SK-N-SH treated with all-trans-retinoic acid at 6 μM for 48 hours (cell line): ENCODE measurements at regions not wholly inside any gene's neighbourhood (a gene's known extent, or its start where the extent isn't known, plus 50 kb on each side); places are given as distances from the start of the nearest gene placed in this dataset.

Experiments used
- ATAC-seq: fragments of 200-7000 bp; cut with Tn5 transposase; 3 replicates; pipeline ENCODE4 v1.9.1; 2020; ENCODE audit warnings: mild to moderate bottlenecking, moderate library complexity
- ARNTL ChIP-seq: fragments of 450-650 bp; formaldehyde crosslinking; IDR thresholded peaks from 2 replicates; pipeline ENCODE4 v1.5.0; 2020; ENCODE audit warnings: low read depth, mild to moderate bottlenecking, moderate library complexity, borderline replicate concordance
- BACH2 ChIP-seq: fragments of 250-450 bp; sonication (Bioruptor Pico); IDR thresholded peaks from 2 replicates; pipeline ENCODE4 v1.9.0; 2021; ENCODE audit warnings: mild to moderate bottlenecking, borderline replicate concordance
- CSDC2 ChIP-seq: fragments of 250-450 bp; sonication (Bioruptor Pico); IDR thresholded peaks from 2 replicates; pipeline ENCODE4 v1.5.0; 2020; ENCODE audit warnings: mild to moderate bottlenecking, moderate library complexity
- ESRRG ChIP-seq: fragments of 250-450 bp; sonication (Bioruptor Pico); IDR thresholded peaks from 2 replicates; pipeline ENCODE4 v1.6.1; 2021; ENCODE audit warnings: mild to moderate bottlenecking
- GLIS3 ChIP-seq: fragments of 250-450 bp; sonication (Bioruptor Pico); IDR thresholded peaks from 2 replicates; pipeline ENCODE4 v1.5.0; 2020; ENCODE audit warnings: mild to moderate bottlenecking, moderate library complexity
- ISL1 ChIP-seq: fragments of 250-450 bp; sonication (Bioruptor Pico); IDR thresholded peaks from 2 replicates; pipeline ENCODE4 v2.1.2; 2022; ENCODE audit warnings: mild to moderate bottlenecking, moderate library complexity
- OSR1 ChIP-seq: fragments of 250-450 bp; sonication (Bioruptor Pico); IDR thresholded peaks from 2 replicates; pipeline ENCODE4 v1.8.0; 2022; ENCODE audit warnings: moderate library complexity, mild to moderate bottlenecking, inconsistent platforms
- PPARA ChIP-seq: fragments of 250-450 bp; sonication (Bioruptor Pico); IDR thresholded peaks from 2 replicates; pipeline ENCODE4 v1.5.0; 2020; ENCODE audit warnings: mild to moderate bottlenecking, borderline replicate concordance
- RARB ChIP-seq: fragments of 250-450 bp; sonication (Bioruptor Pico); IDR thresholded peaks from 2 replicates; pipeline ENCODE4 v1.8.0; 2021; ENCODE audit warnings: mild to moderate bottlenecking, moderate library complexity
- SNAI2 ChIP-seq: fragments of 250-450 bp; sonication (Bioruptor Pico); IDR thresholded peaks from 2 replicates; pipeline ENCODE4 v1.5.0; 2020; ENCODE audit warnings: mild to moderate bottlenecking, moderate library complexity
- TOX ChIP-seq: fragments of 250-450 bp; sonication (Bioruptor Pico); IDR thresholded peaks from 2 replicates; pipeline ENCODE4 v1.8.0; 2021; ENCODE audit warnings: mild to moderate bottlenecking, moderate library complexity, borderline replicate concordance
- TSHZ2 ChIP-seq: fragments of 250-450 bp; sonication (Bioruptor Pico); IDR thresholded peaks from 2 replicates; pipeline ENCODE4 v1.5.0; 2020; ENCODE audit warnings: mild to moderate bottlenecking, moderate library complexity
- ZC3H10 ChIP-seq: fragments of 250-450 bp; sonication (Bioruptor Pico); IDR thresholded peaks from 2 replicates; pipeline ENCODE4 v1.5.1; 2021; ENCODE audit warnings: mild to moderate bottlenecking, moderate library complexity
- ZFP3 ChIP-seq: fragments of 250-450 bp; sonication (Bioruptor Pico); IDR thresholded peaks from 2 replicates; pipeline ENCODE4 v1.5.0; 2020; ENCODE audit warnings: mild to moderate bottlenecking, moderate library complexity
- ZFP30 ChIP-seq: fragments of 450-650 bp; formaldehyde crosslinking; IDR thresholded peaks from 2 replicates; pipeline ENCODE4 v1.5.0; 2022; ENCODE audit warnings: mild to moderate bottlenecking, moderate library complexity
- ZNF565 ChIP-seq: fragments of 450-650 bp; formaldehyde crosslinking; conservative IDR thresholded peaks from 2 replicates; pipeline ENCODE4 v1.5.0; 2020; ENCODE audit warnings: low read depth, mild to moderate bottlenecking, moderate library complexity
- ZNF70 ChIP-seq: fragments of 450-650 bp; formaldehyde crosslinking; IDR thresholded peaks from 2 replicates; pipeline ENCODE4 v1.5.0; 2020; ENCODE audit warnings: mild to moderate bottlenecking, moderate library complexity
- ZNF8 ChIP-seq: fragments of 450-650 bp; formaldehyde crosslinking; IDR thresholded peaks from 2 replicates; pipeline ENCODE4 v1.5.0; 2020; ENCODE audit warnings: mild to moderate bottlenecking, moderate library complexity
- TF ChIP-seq, protein P1 (sequence below): fragments of 250-450 bp; sonication (Bioruptor Pico); IDR thresholded peaks from 2 replicates; pipeline ENCODE4 v1.5.1; 2021; ENCODE audit warnings: mild to moderate bottlenecking, moderate library complexity
- TF ChIP-seq, protein P2 (sequence below): fragments of 250-450 bp; sonication (Bioruptor Pico); IDR thresholded peaks from 2 replicates; pipeline ENCODE4 v1.8.0; 2020; ENCODE audit warnings: mild to moderate bottlenecking, moderate library complexity, borderline replicate concordance
- TF ChIP-seq, protein P3 (sequence below): fragments of 250-450 bp; sonication (Bioruptor Pico); IDR thresholded peaks from 2 replicates; pipeline ENCODE4 v1.5.1; 2020; ENCODE audit warnings: low read depth, mild to moderate bottlenecking, moderate library complexity
- TF ChIP-seq, protein P4 (sequence below): fragments of 250-450 bp; sonication (Bioruptor Pico); IDR thresholded peaks from 2 replicates; pipeline ENCODE4 v1.8.0; 2021; ENCODE audit warnings: low read depth, mild to moderate bottlenecking, moderate library complexity, borderline replicate concordance

DNA sequence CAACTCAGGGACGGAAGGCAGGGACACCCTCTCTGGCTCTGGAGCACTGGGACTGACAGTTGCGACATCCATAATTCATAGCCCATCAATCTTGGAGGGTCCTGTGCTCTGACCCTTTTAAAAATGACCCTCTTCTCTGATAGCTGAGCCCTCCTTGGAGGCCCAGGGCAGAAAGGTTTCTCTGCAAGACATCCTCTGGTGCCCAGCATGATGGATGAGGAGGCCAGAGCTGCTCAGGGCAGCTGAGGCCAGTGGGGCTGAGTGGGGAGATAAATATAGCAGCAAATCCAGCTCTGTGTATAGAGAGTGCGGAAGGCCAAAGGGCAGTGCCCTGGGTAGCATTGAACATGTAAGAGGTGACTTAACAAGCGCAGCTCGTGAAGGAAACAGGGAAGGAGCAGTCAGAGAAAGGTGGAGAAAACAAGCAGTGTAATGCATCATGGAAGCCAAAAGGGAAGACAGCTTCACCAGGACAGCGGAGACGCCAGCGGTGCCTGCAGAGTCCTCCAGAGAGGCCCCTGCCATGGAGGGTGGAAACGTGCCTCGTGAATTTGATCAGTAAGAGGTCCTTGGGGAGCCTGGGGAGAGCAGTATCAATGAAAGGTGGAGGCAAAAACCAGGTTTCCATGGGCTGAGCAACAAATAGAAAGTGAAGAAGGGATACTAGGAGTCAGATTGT is 50.4 kb upstream of the FMOD start:
- TF ChIP-seq ARNTL (CRISPR knock-in tag) (no peak), SNAI2 (CRISPR knock-in tag) (no peak), TSHZ2 (CRISPR knock-in tag) (no peak), TOX (CRISPR knock-in tag) (no peak), ZNF8 (CRISPR knock-in tag) (no peak), GLIS3 (CRISPR knock-in tag) (no peak), ZFP30 (CRISPR knock-in tag) (no peak), ZNF565 (CRISPR knock-in tag) (no peak), BACH2 (CRISPR knock-in tag) (no peak), ZC3H10 (CRISPR knock-in tag) (no peak), ESRRG (CRISPR knock-in tag) (no peak), OSR1 (CRISPR knock-in tag) (no peak), RARB (CRISPR knock-in tag) (no peak), ZNF70 (no peak), CSDC2 (no peak), PPARA (CRISPR knock-in tag) (no peak)
- TF ChIP-seq, protein P1, sequence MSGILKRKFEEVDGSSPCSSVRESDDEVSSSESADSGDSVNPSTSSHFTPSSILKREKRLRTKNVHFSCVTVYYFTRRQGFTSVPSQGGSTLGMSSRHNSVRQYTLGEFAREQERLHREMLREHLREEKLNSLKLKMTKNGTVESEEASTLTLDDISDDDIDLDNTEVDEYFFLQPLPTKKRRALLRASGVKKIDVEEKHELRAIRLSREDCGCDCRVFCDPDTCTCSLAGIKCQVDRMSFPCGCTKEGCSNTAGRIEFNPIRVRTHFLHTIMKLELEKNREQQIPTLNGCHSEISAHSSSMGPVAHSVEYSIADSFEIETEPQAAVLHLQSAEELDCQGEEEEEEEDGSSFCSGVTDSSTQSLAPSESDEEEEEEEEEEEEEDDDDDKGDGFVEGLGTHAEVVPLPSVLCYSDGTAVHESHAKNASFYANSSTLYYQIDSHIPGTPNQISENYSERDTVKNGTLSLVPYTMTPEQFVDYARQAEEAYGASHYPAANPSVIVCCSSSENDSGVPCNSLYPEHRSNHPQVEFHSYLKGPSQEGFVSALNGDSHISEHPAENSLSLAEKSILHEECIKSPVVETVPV (CRISPR knock-in tag) = no peak
- TF ChIP-seq, protein P2, sequence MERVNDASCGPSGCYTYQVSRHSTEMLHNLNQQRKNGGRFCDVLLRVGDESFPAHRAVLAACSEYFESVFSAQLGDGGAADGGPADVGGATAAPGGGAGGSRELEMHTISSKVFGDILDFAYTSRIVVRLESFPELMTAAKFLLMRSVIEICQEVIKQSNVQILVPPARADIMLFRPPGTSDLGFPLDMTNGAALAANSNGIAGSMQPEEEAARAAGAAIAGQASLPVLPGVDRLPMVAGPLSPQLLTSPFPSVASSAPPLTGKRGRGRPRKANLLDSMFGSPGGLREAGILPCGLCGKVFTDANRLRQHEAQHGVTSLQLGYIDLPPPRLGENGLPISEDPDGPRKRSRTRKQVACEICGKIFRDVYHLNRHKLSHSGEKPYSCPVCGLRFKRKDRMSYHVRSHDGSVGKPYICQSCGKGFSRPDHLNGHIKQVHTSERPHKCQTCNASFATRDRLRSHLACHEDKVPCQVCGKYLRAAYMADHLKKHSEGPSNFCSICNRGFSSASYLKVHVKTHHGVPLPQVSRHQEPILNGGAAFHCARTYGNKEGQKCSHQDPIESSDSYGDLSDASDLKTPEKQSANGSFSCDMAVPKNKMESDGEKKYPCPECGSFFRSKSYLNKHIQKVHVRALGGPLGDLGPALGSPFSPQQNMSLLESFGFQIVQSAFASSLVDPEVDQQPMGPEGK (CRISPR knock-in tag) = no peak
- TF ChIP-seq, protein P3, sequence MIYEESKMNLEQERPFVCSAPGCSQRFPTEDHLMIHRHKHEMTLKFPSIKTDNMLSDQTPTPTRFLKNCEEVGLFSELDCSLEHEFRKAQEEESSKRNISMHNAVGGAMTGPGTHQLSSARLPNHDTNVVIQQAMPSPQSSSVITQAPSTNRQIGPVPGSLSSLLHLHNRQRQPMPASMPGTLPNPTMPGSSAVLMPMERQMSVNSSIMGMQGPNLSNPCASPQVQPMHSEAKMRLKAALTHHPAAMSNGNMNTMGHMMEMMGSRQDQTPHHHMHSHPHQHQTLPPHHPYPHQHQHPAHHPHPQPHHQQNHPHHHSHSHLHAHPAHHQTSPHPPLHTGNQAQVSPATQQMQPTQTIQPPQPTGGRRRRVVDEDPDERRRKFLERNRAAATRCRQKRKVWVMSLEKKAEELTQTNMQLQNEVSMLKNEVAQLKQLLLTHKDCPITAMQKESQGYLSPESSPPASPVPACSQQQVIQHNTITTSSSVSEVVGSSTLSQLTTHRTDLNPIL (CRISPR knock-in tag) = no peak
- ATAC-seq = no peak

DNA sequence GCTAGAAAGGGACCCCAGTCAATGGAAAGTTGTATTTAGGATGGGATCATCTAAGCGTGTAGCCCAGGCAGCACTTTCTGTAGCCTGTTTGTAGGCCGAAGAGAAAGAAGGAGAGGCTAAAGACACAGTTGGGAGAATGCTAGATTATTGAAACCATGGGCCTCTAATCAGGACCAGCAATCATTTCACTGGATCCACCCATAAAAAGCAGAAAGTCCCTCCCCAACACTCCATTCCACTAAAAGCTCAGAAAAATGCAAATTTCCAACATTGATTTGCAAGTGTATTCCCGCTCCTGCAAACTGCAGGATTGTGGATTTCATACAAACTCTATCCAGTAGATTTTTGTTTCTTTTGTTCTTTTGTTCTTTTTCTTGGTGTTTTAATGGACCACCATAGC is 51.2 kb upstream of the FMOD start:
- no peak for TF ChIP-seq ZC3H10 (CRISPR knock-in tag)
- no peak for ATAC-seq

DNA sequence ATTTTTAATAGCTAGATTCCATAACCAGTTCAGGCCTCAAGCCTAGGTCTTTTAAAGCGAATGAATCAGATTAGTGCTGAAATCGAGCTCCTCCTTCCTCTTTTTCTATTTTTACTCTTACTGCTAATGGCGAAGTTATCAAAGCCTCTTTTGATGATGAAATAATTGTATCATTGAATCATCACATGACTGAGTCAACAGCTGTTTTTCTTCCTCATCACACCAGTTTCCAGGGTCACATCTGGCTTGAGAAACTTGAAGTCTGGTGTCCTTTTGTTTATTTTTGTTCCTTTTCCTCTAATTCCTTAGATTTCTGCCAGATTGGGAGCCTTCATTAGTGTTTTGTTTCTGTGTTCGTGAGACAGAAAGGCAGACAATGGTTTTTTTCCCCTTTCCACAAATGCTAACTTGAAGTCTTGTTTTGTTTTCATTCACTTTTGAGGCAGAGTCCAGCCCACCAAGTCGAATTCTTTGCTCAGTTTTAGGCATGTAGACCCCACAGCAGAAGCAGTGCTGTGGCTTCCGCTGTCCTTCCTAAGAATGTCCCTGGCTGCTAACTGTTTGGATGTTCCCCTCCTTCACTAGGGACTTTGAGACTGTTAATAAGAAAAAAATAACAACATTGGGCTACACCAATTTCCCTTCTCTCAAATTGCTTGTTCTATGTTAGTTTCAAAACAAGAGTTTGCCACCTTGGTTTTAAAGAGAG is 51.9 kb upstream of the FMOD start:
- no peak for ATAC-seq
- no peak for TF ChIP-seq GLIS3 (CRISPR knock-in tag)
- TF ChIP-seq ARNTL (CRISPR knock-in tag) = no peak
- TF ChIP-seq ZNF70 = no peak
- TF ChIP-seq ESRRG (CRISPR knock-in tag) = no peak
- no peak for TF ChIP-seq BACH2 (CRISPR knock-in tag)
- TF ChIP-seq ISL1 (CRISPR knock-in tag) = no peak
- no peak for TF ChIP-seq ZFP3 (CRISPR knock-in tag)
- TF ChIP-seq, protein P2 (CRISPR knock-in tag) = no peak
- no peak for TF ChIP-seq TOX (CRISPR knock-in tag)
- TF ChIP-seq, protein P4, sequence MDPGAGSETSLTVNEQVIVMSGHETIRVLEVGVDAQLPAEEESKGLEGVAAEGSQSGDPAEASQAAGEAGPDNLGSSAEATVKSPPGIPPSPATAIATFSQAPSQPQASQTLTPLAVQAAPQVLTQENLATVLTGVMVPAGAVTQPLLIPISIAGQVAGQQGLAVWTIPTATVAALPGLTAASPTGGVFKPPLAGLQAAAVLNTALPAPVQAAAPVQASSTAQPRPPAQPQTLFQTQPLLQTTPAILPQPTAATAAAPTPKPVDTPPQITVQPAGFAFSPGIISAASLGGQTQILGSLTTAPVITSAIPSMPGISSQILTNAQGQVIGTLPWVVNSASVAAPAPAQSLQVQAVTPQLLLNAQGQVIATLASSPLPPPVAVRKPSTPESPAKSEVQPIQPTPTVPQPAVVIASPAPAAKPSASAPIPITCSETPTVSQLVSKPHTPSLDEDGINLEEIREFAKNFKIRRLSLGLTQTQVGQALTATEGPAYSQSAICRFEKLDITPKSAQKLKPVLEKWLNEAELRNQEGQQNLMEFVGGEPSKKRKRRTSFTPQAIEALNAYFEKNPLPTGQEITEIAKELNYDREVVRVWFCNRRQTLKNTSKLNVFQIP (CRISPR knock-in tag) = no peak
- TF ChIP-seq, all 23 proteins: peak for 0
